GM23338 (cell line): ENCODE measurements at regions not wholly inside any gene's neighbourhood (a gene's known extent, or its start where the extent isn't known, plus 50 kb on each side); places are given as distances from the start of the nearest gene placed in this dataset.

Experiments
- ATAC-seq: fragments of 200-7000 bp; cut with Tn5 transposase; 3 replicates; pipeline ENCODE4 v1.9.1; 2020
- DNase-seq: peaks from one replicate; pipeline ENCODE4 v3.0.0-alpha.2; 2015; ENCODE audit warnings: low spot score
- H2AFZ ChIP-seq: fragments of 200-600 bp; sonication (generic); 2 replicates; pipeline ENCODE4 v1.8.0; 2016; ENCODE audit warnings: antibody characterized with exemption, mild to moderate bottlenecking, moderate library complexity
- H3F3A ChIP-seq: fragments of 200-600 bp; sonication (generic); replicated peaks from 2 replicates; pipeline ENCODE4 v1.8.0; 2017; ENCODE audit warnings: antibody characterized with exemption, mixed run types, low read depth
- H3K27ac ChIP-seq: fragments of 200-600 bp; sonication (generic); 2 replicates; pipeline ENCODE4 v1.6.1; 2016; ENCODE audit warnings: low read depth
- H3K27me3 ChIP-seq: fragments of 200-600 bp; sonication (generic); 2 replicates; pipeline ENCODE4 v1.8.0; 2016; ENCODE audit warnings: mild to moderate bottlenecking, mixed run types, moderate library complexity; ENCODE audit not compliant: insufficient read depth
- H3K36me3 ChIP-seq: fragments of 200-600 bp; sonication (generic); 2 replicates; pipeline ENCODE4 v1.8.0; 2016; ENCODE audit warnings: mild to moderate bottlenecking; ENCODE audit not compliant: insufficient read depth
- H3K4me1 ChIP-seq: fragments of 200-600 bp; sonication (generic); 2 replicates; pipeline ENCODE4 v1.8.0; 2016; ENCODE audit warnings: mild to moderate bottlenecking, moderate library complexity; ENCODE audit not compliant: insufficient read depth
- H3K4me2 ChIP-seq: fragments of 200-600 bp; sonication (generic); 2 replicates; pipeline ENCODE4 v1.7.1; 2017; ENCODE audit warnings: mixed run types
- H3K4me3 ChIP-seq: fragments of 200-600 bp; sonication (generic); 2 replicates; pipeline ENCODE4 v1.6.1; 2016; ENCODE audit warnings: mixed run types
- H3K79me2 ChIP-seq: fragments of 200-600 bp; sonication (generic); replicated peaks from 2 replicates; pipeline ENCODE4 v1.8.0; 2017; ENCODE audit warnings: mild to moderate bottlenecking; ENCODE audit not compliant: insufficient read depth
- H3K9me2 ChIP-seq: fragments of 200-600 bp; sonication (generic); 2 replicates; pipeline ENCODE4 v1.8.0; 2017; ENCODE audit not compliant: insufficient read depth
- H4K20me1 ChIP-seq: fragments of 200-600 bp; sonication (generic); replicated peaks from 2 replicates; pipeline ENCODE4 v1.8.0; 2017; ENCODE audit warnings: mild to moderate bottlenecking; ENCODE audit not compliant: insufficient read depth
- H3K27ac Mint-ChIP-seq: 2 replicates; pipeline ENCODE4 v1.8.0; 2020; ENCODE audit warnings: inconsistent platforms, mild to moderate bottlenecking, moderate library complexity, mixed read lengths
- H3K27me3 Mint-ChIP-seq: 3 replicates; pipeline ENCODE4 v1.8.0; 2022; ENCODE audit warnings: low read depth, mild to moderate bottlenecking, moderate library complexity, mixed read lengths, inconsistent platforms; ENCODE audit not compliant: insufficient read depth, poor library complexity
- H3K36me3 Mint-ChIP-seq: 3 replicates; pipeline ENCODE4 v1.8.0; 2021; ENCODE audit warnings: low read depth, mild to moderate bottlenecking, inconsistent platforms, moderate library complexity, mixed read lengths
- H3K4me1 Mint-ChIP-seq: 3 replicates; pipeline ENCODE4 v1.8.0; 2020; ENCODE audit warnings: mild to moderate bottlenecking, inconsistent platforms, mixed read lengths
- H3K4me3 Mint-ChIP-seq: 3 replicates; pipeline ENCODE4 v1.8.0; 2021; ENCODE audit warnings: moderate library complexity, mild to moderate bottlenecking, inconsistent platforms, mixed read lengths
- H3K9me3 Mint-ChIP-seq: 3 replicates; pipeline ENCODE4 v1.8.0; 2020; ENCODE audit warnings: moderate library complexity, mild to moderate bottlenecking, inconsistent platforms, mixed read lengths
- CREB1 ChIP-seq: fragments of 250-450 bp; sonication (Bioruptor Pico); IDR thresholded peaks from 2 replicates; pipeline ENCODE4 v1.5.0; 2020; ENCODE audit warnings: low read depth, mild to moderate bottlenecking, moderate library complexity
- EZH2 ChIP-seq: fragments of 200-600 bp; sonication (generic); IDR thresholded peaks from one replicate; pipeline ENCODE4 v1.8.0; 2017; ENCODE audit warnings: antibody characterized with exemption, mild to moderate bottlenecking, low read depth; ENCODE audit not compliant: unreplicated experiment
- JUNB ChIP-seq: IDR thresholded peaks from one replicate; pipeline ENCODE4 v1.6.1; 2016; ENCODE audit warnings: antibody characterized with exemption; ENCODE audit not compliant: unreplicated experiment
- POLR2AphosphoS5 ChIP-seq: IDR thresholded peaks from 2 replicates; pipeline ENCODE4 v1.6.1; 2016; ENCODE audit warnings: antibody characterized with exemption, low read depth
- STAT1 ChIP-seq: IDR thresholded peaks from one replicate; pipeline ENCODE4 v1.6.1; 2016; ENCODE audit warnings: antibody characterized with exemption; ENCODE audit not compliant: unreplicated experiment
- ZNF114 ChIP-seq: fragments of 250-450 bp; sonication (Bioruptor Pico); IDR thresholded peaks from 2 replicates; pipeline ENCODE4 v1.5.0; 2020; ENCODE audit warnings: mild to moderate bottlenecking, moderate library complexity
- ZNF331 ChIP-seq: fragments of 250-450 bp; sonication (Bioruptor Pico); IDR thresholded peaks from 2 replicates; pipeline ENCODE4 v1.5.0; 2020; ENCODE audit warnings: low read depth, mild to moderate bottlenecking, moderate library complexity
- TF ChIP-seq, protein P1 (sequence below): IDR thresholded peaks from one replicate; pipeline ENCODE4 v1.6.1; 2018; ENCODE audit warnings: antibody characterized with exemption; ENCODE audit not compliant: unreplicated experiment
- TF ChIP-seq, protein P2 (sequence below): fragments of 250-450 bp; sonication (Bioruptor Pico); IDR thresholded peaks from 2 replicates; pipeline ENCODE4 v1.5.0; 2020; ENCODE audit warnings: mild to moderate bottlenecking, moderate library complexity
- TF ChIP-seq, protein P3 (sequence below): IDR thresholded peaks from 2 replicates; pipeline ENCODE4 v1.6.1; 2016; ENCODE audit warnings: antibody characterized with exemption
- TF ChIP-seq, protein P4 (sequence below), 2 experiments: fragments of 200-600 bp in 1 of 2; sonication (generic) in 1 of 2; conservative IDR thresholded peaks; 2 replicates each; pipeline versions ENCODE4 v1.5.1 to v1.6.1; 2016 to 2017; ENCODE audit warnings: antibody characterized with exemption in 2 of 2, low read depth in 2 of 2, mild to moderate bottlenecking in 2 of 2, moderate library complexity in 1 of 2

DNA sequence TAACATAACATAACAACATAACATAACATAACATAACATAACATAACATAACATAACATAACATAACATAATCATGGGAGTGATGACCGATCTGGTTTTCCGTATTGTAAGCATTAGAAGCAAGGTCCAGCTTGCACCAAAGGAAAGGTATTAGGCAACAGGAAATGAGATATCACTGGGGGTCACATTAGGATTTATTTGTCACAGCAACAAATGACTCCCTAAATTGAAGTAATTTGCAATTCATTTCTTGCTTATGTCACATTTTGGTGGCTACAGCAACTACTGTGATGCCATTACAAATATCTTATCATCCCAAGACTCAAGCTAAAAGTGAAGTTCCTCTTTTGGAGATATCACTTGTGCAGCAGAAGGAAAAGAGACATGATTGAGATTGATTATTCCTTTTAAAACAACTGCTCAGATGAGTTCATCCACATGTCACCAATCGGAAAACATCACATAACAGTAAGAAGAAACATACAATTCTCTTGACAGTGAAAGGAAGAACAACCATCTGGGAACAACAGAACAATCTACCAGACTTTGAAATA lies 1331.1 kb upstream of the RAG2 start:
- H3K4me2 ChIP-seq, result no peak overlapping the region
- H3K27me3 ChIP-seq, result no peaks in the 10 kb centered on the region
- H3K9me2 ChIP-seq, result no peaks in the 10 kb centered on the region
- Mint-ChIP-seq H3K4me1 (no peaks in the 10 kb centered on the region), H3K4me3 (no peak overlapping the region), H3K36me3 (0 out of 3 replicates have a peak, but pooled peaks cover 2% of the 10 kb centered on the region), H3K27ac (no peak overlapping the region), H3K27me3 (no peaks in the 10 kb centered on the region), H3K9me3 (no peaks in the 10 kb centered on the region)
- H3K4me3 ChIP-seq, result no peak overlapping the region
- H2AFZ ChIP-seq, result no peak overlapping the region
- no peaks in the 10 kb centered on the region for H3K79me2 ChIP-seq
- DNase-seq, result no peak
- TF ChIP-seq ZNF331 (CRISPR knock-in tag), result no peak
- no peak for TF ChIP-seq STAT1
- TF ChIP-seq, protein P1, sequence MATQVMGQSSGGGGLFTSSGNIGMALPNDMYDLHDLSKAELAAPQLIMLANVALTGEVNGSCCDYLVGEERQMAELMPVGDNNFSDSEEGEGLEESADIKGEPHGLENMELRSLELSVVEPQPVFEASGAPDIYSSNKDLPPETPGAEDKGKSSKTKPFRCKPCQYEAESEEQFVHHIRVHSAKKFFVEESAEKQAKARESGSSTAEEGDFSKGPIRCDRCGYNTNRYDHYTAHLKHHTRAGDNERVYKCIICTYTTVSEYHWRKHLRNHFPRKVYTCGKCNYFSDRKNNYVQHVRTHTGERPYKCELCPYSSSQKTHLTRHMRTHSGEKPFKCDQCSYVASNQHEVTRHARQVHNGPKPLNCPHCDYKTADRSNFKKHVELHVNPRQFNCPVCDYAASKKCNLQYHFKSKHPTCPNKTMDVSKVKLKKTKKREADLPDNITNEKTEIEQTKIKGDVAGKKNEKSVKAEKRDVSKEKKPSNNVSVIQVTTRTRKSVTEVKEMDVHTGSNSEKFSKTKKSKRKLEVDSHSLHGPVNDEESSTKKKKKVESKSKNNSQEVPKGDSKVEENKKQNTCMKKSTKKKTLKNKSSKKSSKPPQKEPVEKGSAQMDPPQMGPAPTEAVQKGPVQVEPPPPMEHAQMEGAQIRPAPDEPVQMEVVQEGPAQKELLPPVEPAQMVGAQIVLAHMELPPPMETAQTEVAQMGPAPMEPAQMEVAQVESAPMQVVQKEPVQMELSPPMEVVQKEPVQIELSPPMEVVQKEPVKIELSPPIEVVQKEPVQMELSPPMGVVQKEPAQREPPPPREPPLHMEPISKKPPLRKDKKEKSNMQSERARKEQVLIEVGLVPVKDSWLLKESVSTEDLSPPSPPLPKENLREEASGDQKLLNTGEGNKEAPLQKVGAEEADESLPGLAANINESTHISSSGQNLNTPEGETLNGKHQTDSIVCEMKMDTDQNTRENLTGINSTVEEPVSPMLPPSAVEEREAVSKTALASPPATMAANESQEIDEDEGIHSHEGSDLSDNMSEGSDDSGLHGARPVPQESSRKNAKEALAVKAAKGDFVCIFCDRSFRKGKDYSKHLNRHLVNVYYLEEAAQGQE, result no peak
- TF ChIP-seq JUNB, result no peak
- TF ChIP-seq ZNF114 (CRISPR knock-in tag), result no peak
- TF ChIP-seq, protein P2, sequence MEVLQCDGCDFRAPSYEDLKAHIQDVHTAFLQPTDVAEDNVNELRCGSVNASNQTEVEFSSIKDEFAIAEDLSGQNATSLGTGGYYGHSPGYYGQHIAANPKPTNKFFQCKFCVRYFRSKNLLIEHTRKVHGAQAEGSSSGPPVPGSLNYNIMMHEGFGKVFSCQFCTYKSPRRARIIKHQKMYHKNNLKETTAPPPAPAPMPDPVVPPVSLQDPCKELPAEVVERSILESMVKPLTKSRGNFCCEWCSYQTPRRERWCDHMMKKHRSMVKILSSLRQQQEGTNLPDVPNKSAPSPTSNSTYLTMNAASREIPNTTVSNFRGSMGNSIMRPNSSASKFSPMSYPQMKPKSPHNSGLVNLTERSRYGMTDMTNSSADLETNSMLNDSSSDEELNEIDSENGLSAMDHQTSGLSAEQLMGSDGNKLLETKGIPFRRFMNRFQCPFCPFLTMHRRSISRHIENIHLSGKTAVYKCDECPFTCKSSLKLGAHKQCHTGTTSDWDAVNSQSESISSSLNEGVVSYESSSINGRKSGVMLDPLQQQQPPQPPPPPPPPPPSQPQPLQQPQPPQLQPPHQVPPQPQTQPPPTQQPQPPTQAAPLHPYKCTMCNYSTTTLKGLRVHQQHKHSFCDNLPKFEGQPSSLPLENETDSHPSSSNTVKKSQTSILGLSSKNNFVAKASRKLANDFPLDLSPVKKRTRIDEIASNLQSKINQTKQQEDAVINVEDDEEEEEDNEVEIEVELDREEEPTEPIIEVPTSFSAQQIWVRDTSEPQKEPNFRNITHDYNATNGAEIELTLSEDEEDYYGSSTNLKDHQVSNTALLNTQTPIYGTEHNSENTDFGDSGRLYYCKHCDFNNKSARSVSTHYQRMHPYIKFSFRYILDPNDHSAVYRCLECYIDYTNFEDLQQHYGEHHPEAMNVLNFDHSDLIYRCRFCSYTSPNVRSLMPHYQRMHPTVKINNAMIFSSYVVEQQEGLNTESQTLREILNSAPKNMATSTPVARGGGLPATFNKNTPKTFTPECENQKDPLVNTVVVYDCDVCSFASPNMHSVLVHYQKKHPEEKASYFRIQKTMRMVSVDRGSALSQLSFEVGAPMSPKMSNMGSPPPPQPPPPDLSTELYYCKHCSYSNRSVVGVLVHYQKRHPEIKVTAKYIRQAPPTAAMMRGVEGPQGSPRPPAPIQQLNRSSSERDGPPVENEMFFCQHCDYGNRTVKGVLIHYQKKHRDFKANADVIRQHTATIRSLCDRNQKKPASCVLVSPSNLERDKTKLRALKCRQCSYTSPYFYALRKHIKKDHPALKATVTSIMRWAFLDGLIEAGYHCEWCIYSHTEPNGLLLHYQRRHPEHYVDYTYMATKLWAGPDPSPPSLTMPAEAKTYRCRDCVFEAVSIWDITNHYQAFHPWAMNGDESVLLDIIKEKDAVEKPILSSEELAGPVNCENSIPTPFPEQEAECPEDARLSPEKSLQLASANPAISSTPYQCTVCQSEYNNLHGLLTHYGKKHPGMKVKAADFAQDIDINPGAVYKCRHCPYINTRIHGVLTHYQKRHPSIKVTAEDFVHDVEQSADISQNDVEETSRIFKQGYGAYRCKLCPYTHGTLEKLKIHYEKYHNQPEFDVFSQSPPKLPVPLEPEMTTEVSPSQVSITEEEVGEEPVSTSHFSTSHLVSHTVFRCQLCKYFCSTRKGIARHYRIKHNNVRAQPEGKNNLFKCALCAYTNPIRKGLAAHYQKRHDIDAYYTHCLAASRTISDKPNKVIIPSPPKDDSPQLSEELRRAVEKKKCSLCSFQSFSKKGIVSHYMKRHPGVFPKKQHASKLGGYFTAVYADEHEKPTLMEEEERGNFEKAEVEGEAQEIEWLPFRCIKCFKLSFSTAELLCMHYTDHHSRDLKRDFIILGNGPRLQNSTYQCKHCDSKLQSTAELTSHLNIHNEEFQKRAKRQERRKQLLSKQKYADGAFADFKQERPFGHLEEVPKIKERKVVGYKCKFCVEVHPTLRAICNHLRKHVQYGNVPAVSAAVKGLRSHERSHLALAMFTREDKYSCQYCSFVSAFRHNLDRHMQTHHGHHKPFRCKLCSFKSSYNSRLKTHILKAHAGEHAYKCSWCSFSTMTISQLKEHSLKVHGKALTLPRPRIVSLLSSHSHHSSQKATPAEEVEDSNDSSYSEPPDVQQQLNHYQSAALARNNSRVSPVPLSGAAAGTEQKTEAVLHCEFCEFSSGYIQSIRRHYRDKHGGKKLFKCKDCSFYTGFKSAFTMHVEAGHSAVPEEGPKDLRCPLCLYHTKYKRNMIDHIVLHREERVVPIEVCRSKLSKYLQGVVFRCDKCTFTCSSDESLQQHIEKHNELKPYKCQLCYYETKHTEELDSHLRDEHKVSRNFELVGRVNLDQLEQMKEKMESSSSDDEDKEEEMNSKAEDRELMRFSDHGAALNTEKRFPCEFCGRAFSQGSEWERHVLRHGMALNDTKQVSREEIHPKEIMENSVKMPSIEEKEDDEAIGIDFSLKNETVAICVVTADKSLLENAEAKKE, result no peak
- no peak for TF ChIP-seq POLR2AphosphoS5
- TF ChIP-seq, protein P3, sequence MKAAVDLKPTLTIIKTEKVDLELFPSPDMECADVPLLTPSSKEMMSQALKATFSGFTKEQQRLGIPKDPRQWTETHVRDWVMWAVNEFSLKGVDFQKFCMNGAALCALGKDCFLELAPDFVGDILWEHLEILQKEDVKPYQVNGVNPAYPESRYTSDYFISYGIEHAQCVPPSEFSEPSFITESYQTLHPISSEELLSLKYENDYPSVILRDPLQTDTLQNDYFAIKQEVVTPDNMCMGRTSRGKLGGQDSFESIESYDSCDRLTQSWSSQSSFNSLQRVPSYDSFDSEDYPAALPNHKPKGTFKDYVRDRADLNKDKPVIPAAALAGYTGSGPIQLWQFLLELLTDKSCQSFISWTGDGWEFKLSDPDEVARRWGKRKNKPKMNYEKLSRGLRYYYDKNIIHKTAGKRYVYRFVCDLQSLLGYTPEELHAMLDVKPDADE, result no peak
- TF ChIP-seq EZH2, result no peak
- TF ChIP-seq, protein P4, sequence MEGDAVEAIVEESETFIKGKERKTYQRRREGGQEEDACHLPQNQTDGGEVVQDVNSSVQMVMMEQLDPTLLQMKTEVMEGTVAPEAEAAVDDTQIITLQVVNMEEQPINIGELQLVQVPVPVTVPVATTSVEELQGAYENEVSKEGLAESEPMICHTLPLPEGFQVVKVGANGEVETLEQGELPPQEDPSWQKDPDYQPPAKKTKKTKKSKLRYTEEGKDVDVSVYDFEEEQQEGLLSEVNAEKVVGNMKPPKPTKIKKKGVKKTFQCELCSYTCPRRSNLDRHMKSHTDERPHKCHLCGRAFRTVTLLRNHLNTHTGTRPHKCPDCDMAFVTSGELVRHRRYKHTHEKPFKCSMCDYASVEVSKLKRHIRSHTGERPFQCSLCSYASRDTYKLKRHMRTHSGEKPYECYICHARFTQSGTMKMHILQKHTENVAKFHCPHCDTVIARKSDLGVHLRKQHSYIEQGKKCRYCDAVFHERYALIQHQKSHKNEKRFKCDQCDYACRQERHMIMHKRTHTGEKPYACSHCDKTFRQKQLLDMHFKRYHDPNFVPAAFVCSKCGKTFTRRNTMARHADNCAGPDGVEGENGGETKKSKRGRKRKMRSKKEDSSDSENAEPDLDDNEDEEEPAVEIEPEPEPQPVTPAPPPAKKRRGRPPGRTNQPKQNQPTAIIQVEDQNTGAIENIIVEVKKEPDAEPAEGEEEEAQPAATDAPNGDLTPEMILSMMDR (conservative IDR thresholded peaks at IDR 0.05; ENCODE audit: low read depth in 2 of 2), result no peak
- no peak for TF ChIP-seq CREB1
- H3K36me3 ChIP-seq, result no peaks in the 10 kb centered on the region
- ATAC-seq, result no peak
- no peaks in the 10 kb centered on the region for H3K4me1 ChIP-seq
- H3F3A ChIP-seq, result no peaks in the 10 kb centered on the region
- no peaks in the 10 kb centered on the region for H4K20me1 ChIP-seq
- no peak overlapping the region for H3K27ac ChIP-seq
